RKO (cell line): ENCODE measurements at regions not wholly inside any gene's neighbourhood (a gene's known extent, or its start where the extent isn't known, plus 50 kb on each side); places are given as distances from the start of the nearest gene placed in this dataset.

Source experiments
- DNase-seq: peaks from one replicate; pipeline ENCODE4 v3.0.0-alpha.2; 2016; ENCODE audit warnings: low spot score

GRCh38 chr10:29857843-29858701 lies 201.3 kb downstream of the JCAD start:
- peak; percentile 71 for DNase-seq

- DNase-seq, result no peak
Measured at GRCh38 chr10:29856295-29856694, 203.1 kb downstream of the JCAD start.

GRCh38 chr10:29853913-29854312 lies 205.5 kb downstream of the JCAD start:
- DNase-seq, result no peak

GRCh38 chr10:29851241-29851640 lies 208.1 kb downstream of the JCAD start:
- DNase-seq, result no peak

- DNase-seq, result no peak
Measured at GRCh38 chr10:29850371-29850770, 209.0 kb downstream of the JCAD start.

GRCh38 chr10:29849886-29850285 lies 209.5 kb downstream of the JCAD start:
- no peak for DNase-seq

GRCh38 chr10:29849126-29849833 lies 210.1 kb downstream of the JCAD start:
- no peak for DNase-seq

GRCh38 chr10:29846881-29847280 lies 212.1 kb upstream of the SVIL start:
- no peak for DNase-seq

- DNase-seq, result no peak
Measured at GRCh38 chr10:29845166-29845565, 210.4 kb upstream of the SVIL start.

GRCh38 chr10:29843143-29843542 lies 208.4 kb upstream of the SVIL start:
- no peak for DNase-seq

- DNase-seq, result peak; percentile 5
Measured at GRCh38 chr10:29841724-29842649, 207.2 kb upstream of the SVIL start.

GRCh38 chr10:29840516-29841276 lies 205.9 kb upstream of the SVIL start:
- DNase-seq, result no peak

GRCh38 chr10:29839826-29840515 lies 205.2 kb upstream of the SVIL start:
- DNase-seq, result no peak

GRCh38 chr10:29838539-29838938 lies 203.8 kb upstream of the SVIL start:
- no peak for DNase-seq

GRCh38 chr10:29837586-29837985 lies 202.8 kb upstream of the SVIL start:
- DNase-seq, result no peak

GRCh38 chr10:29836396-29836795 lies 201.6 kb upstream of the SVIL start:
- no peak for DNase-seq

GRCh38 chr10:29835055-29835454 lies 200.3 kb upstream of the SVIL start:
- DNase-seq, result no peak

GRCh38 chr10:29830531-29831512 lies 196.1 kb upstream of the SVIL start:
- DNase-seq, result no peak

GRCh38 chr10:29829776-29830175 lies 195.0 kb upstream of the SVIL start:
- DNase-seq, result no peak

- DNase-seq, result no peak
Measured at GRCh38 chr10:29828956-29829355, 194.2 kb upstream of the SVIL start.
